ENCODE measurements at regions not wholly inside any gene's neighbourhood (a gene's known extent, or its start where the extent isn't known, plus 50 kb on each side); places are given as distances from the start of the nearest gene placed in this dataset.
A peak's percentile ranks its signal among the peaks of the same experiment; 100 is the strongest.

- no peak overlapping the region for H3K4me2 ChIP-seq (ENCODE audit: unreplicated experiment)
- WGBS, 2 experiments (ENCODE audit: low coverage in 1 of 2, low lambda C conversion rate in 2 of 2, missing lambda C conversion rate in 2 of 2), result 69 to 73% methylated on average over 3 of the region's 3 CpGs
These were observed 108.5 kb upstream of the GNG12 start for GRCh38 chr1:67941746-67942145.

GRCh38 chr1:67941155-67941554 is 107.9 kb upstream of the GNG12 start:
- Histone ChIP-seq H3K9me3 (ENCODE audit: low read depth) (no peaks in the 10 kb centered on the region), H2AFZ (no peak overlapping the region), H3K4me3 (no peak overlapping the region), H3K27ac (no peak overlapping the region), H4K20me1 (ENCODE audit: insufficient read depth) (no peaks in the 10 kb centered on the region), H3F3A (ENCODE audit: insufficient read depth) (no peaks in the 10 kb centered on the region), H3K9ac (no peak overlapping the region), H3K9me2 (ENCODE audit: insufficient read depth) (no peaks in the 10 kb centered on the region), H3K4me1 (ENCODE audit: insufficient read depth) (peaks cover 12% of the 10 kb centered on the region; the same call in 1 of the 2 replicates), H3K36me3 (ENCODE audit: low read depth) (no peaks in the 10 kb centered on the region), H3K27me3 (replicated peaks; ENCODE audit: insufficient read depth) (no peaks in the 10 kb centered on the region), H3K4me2 (ENCODE audit: unreplicated experiment) (no peak overlapping the region), H3K79me2 (ENCODE audit: insufficient read depth) (no peaks in the 10 kb centered on the region)
- TF ChIP-seq EZH2 (IDR thresholded peaks at IDR 0.05; ENCODE audit: insufficient read depth, poor library complexity, severe bottlenecking), result no peak
- TF ChIP-seq EZH2phosphoT487 (IDR thresholded peaks at IDR 0.05; ENCODE audit: insufficient read depth, low read depth), result no peak
- no peak for DNase-seq
- in situ Hi-C loops (cut with MboI), result no loop called here
- WGBS, 2 experiments (ENCODE audit: low coverage in 1 of 2, low lambda C conversion rate in 2 of 2, missing lambda C conversion rate in 2 of 2), result 97 to 98% methylated on average over 4 of the region's 4 CpGs

More at GRCh38 chr1:67941746-67942145, 108.5 kb upstream of the GNG12 start:
- H3K4me1 ChIP-seq (ENCODE audit: insufficient read depth), result peaks cover 12% of the 10 kb centered on the region; the same call in 1 of the 2 replicates
- no peaks in the 10 kb centered on the region for H3K79me2 ChIP-seq (ENCODE audit: insufficient read depth)
- H4K20me1 ChIP-seq (ENCODE audit: insufficient read depth), result no peaks in the 10 kb centered on the region
- H3F3A ChIP-seq (ENCODE audit: insufficient read depth), result no peaks in the 10 kb centered on the region
- no peaks in the 10 kb centered on the region for H3K9me3 ChIP-seq (ENCODE audit: low read depth)
- in situ Hi-C loops (cut with MboI), result no loop called here
- DNase-seq, result peak; percentile 10
- no peak overlapping the region for H3K27ac ChIP-seq
- TF ChIP-seq EZH2phosphoT487 (IDR thresholded peaks at IDR 0.05; ENCODE audit: insufficient read depth, low read depth), result no peak
- no peak for TF ChIP-seq EZH2 (IDR thresholded peaks at IDR 0.05; ENCODE audit: insufficient read depth, poor library complexity, severe bottlenecking)
- H3K9me2 ChIP-seq (ENCODE audit: insufficient read depth), result no peaks in the 10 kb centered on the region
- H3K4me3 ChIP-seq, result no peak overlapping the region
- no peaks in the 10 kb centered on the region for H3K36me3 ChIP-seq (ENCODE audit: low read depth)
- no peak overlapping the region for H3K9ac ChIP-seq
- peak overlapping the region; percentile 25; the same call in 1 of the 2 replicates for H2AFZ ChIP-seq
- no peaks in the 10 kb centered on the region for H3K27me3 ChIP-seq (replicated peaks; ENCODE audit: insufficient read depth)

DNA sequence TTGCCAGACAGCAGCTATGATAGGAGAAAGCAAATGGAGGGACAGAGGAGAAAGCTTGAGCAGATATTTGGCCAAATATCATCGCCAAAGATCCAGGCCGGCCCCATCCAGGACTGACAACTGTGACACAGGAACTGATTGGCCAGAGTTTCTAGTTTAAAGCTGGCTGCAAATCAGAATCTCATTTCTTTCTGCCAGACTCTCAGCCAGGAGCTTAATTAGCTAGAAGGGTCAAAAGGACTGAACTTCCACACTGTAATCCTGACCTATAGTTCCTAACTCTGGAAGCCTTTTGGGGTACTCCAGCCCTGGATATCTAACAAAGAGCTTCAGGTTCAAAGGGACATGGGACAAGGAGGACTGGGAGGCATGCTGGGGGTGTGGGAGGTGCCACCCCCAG is 106.7 kb upstream of the GNG12 start:
- TF ChIP-seq EZH2 (IDR thresholded peaks at IDR 0.05; ENCODE audit: insufficient read depth, poor library complexity, severe bottlenecking) (no peak), EZH2phosphoT487 (IDR thresholded peaks at IDR 0.05; ENCODE audit: insufficient read depth, low read depth) (no peak)
- H3K27ac ChIP-seq, result no peak overlapping the region
- no peak overlapping the region for H3K4me3 ChIP-seq
- H3K27me3 ChIP-seq (replicated peaks; ENCODE audit: insufficient read depth), result no peaks in the 10 kb centered on the region
- peaks cover 12% of the 10 kb centered on the region; the same call in 1 of the 2 replicates for H3K4me1 ChIP-seq (ENCODE audit: insufficient read depth)
- DNase-seq, result no peak
- no peaks in the 10 kb centered on the region for H3F3A ChIP-seq (ENCODE audit: insufficient read depth)
- H3K4me2 ChIP-seq (ENCODE audit: unreplicated experiment), result no peak overlapping the region
- WGBS, 2 experiments (ENCODE audit: low coverage in 1 of 2, low lambda C conversion rate in 2 of 2, missing lambda C conversion rate in 2 of 2), result 84 to 89% methylated on average over 2 of the region's 2 CpGs
- H3K36me3 ChIP-seq (ENCODE audit: low read depth), result no peaks in the 10 kb centered on the region
- no peaks in the 10 kb centered on the region for H3K9me2 ChIP-seq (ENCODE audit: insufficient read depth)
- no peak overlapping the region; the same call in 1 of the 2 replicates for H2AFZ ChIP-seq
- H3K79me2 ChIP-seq (ENCODE audit: insufficient read depth), result no peaks in the 10 kb centered on the region
- no peaks in the 10 kb centered on the region for H3K9me3 ChIP-seq (ENCODE audit: low read depth)
- H3K9ac ChIP-seq, result no peak overlapping the region
- in situ Hi-C loops (cut with MboI), result no loop called here
- H4K20me1 ChIP-seq (ENCODE audit: insufficient read depth), result no peaks in the 10 kb centered on the region

- DNase-seq, result no peak
- TF ChIP-seq EZH2 (IDR thresholded peaks at IDR 0.05; ENCODE audit: insufficient read depth, poor library complexity, severe bottlenecking), result no peak
- no peak for TF ChIP-seq EZH2phosphoT487 (IDR thresholded peaks at IDR 0.05; ENCODE audit: insufficient read depth, low read depth)
- no peaks in the 10 kb centered on the region for H3K9me3 ChIP-seq (ENCODE audit: low read depth)
- H3K27me3 ChIP-seq (replicated peaks; ENCODE audit: insufficient read depth), result no peaks in the 10 kb centered on the region
- no peak overlapping the region for H3K4me2 ChIP-seq (ENCODE audit: unreplicated experiment)
- no peaks in the 10 kb centered on the region for H3F3A ChIP-seq (ENCODE audit: insufficient read depth)
- H3K79me2 ChIP-seq (ENCODE audit: insufficient read depth), result no peaks in the 10 kb centered on the region
- WGBS, 2 experiments (ENCODE audit: low coverage in 1 of 2, low lambda C conversion rate in 2 of 2, missing lambda C conversion rate in 2 of 2), result 72% methylated on average over 5 of the region's 5 CpGs
- H3K4me3 ChIP-seq, result no peak overlapping the region
- in situ Hi-C loops (cut with MboI), result no loop called here
- H2AFZ ChIP-seq, result no peak overlapping the region; the same call in 1 of the 2 replicates
- no peaks in the 10 kb centered on the region for H3K36me3 ChIP-seq (ENCODE audit: low read depth)
- H3K4me1 ChIP-seq (ENCODE audit: insufficient read depth), result peaks cover 12% of the 10 kb centered on the region; the same call in 1 of the 2 replicates
- no peaks in the 10 kb centered on the region for H3K9me2 ChIP-seq (ENCODE audit: insufficient read depth)
- H4K20me1 ChIP-seq (ENCODE audit: insufficient read depth), result no peaks in the 10 kb centered on the region
- no peak overlapping the region for H3K27ac ChIP-seq
- no peak overlapping the region for H3K9ac ChIP-seq
These were observed 106.0 kb upstream of the GNG12 start for GRCh38 chr1:67939186-67939743.
